Esophagus muscularis mucosa (tissue), 4 donors: ENCODE measurements at regions not wholly inside any gene's neighbourhood (a gene's known extent, or its start where the extent isn't known, plus 50 kb on each side); places are given as distances from the start of the nearest gene placed in this dataset.

Source experiments
- CTCF ChIP-seq, 3 experiments: fragments of 200-600 bp in 2 of 3; fragments of 450-650 bp in 1 of 3; sonication (generic) in 2 of 3; IDR thresholded peaks; one replicate each; pipeline ENCODE4 v1.5.1; 2017 to 2019; ENCODE audit warnings: antibody characterized with exemption in 3 of 3, mild to moderate bottlenecking in 2 of 3, moderate library complexity in 1 of 3
- EP300 ChIP-seq: sonication (generic); formaldehyde crosslinking; IDR thresholded peaks from one replicate; pipeline ENCODE4 v1.6.1; 2017; ENCODE audit warnings: antibody characterized with exemption
- POLR2A ChIP-seq: fragments of 450-650 bp; IDR thresholded peaks from one replicate; pipeline ENCODE4 v1.6.1; 2017; ENCODE audit warnings: antibody characterized with exemption, moderate library complexity, mild to moderate bottlenecking, low read depth
- POLR2AphosphoS5 ChIP-seq, 2 donors: sonication (generic); formaldehyde crosslinking; IDR thresholded peaks; one replicate each; pipeline ENCODE4 v1.6.1; 2017; ENCODE audit warnings: antibody characterized with exemption in 2 of 2

GRCh38 chr2:19669559-19669958 lies 232.2 kb downstream of the TTC32 start:
- no peak for TF ChIP-seq CTCF (IDR thresholded peaks at IDR 0.05)
- TF ChIP-seq POLR2AphosphoS5 (IDR thresholded peaks at IDR 0.05), result no peak
- no peak for TF ChIP-seq POLR2A
- TF ChIP-seq EP300, result no peak
